ENCODE measurements at regions not wholly inside any gene's neighbourhood (a gene's known extent, or its start where the extent isn't known, plus 50 kb on each side); places are given as distances from the start of the nearest gene placed in this dataset.
"Not testable (repeated sequence)": the region's sequence is repeated elsewhere in the genome, so short reads cannot be mapped to it uniquely, and the experiment has no call there.

GRCh38 chr12:27868139-27868538 is 88.1 kb upstream of the MANSC4 start:
- Histone ChIP-seq H3K27ac (ENCODE audit: low read depth in 1 of 2, low read length in 2 of 2) (no peak overlapping the region), H3K4me3 (ENCODE audit: low read length in 2 of 2) (no peak overlapping the region), H3K4me1 (ENCODE audit: control insufficient read depth in 1 of 2, insufficient read depth in 2 of 2, low read length in 2 of 2) (no peaks in the 10 kb centered on the region), H3K27me3 (ENCODE audit: control insufficient read depth in 1 of 2, insufficient read depth in 2 of 2, low read length in 1 of 2) (no peaks in the 10 kb centered on the region), H3K36me3 (ENCODE audit: control insufficient read depth in 1 of 2, insufficient read depth in 2 of 2, low read length in 1 of 2) (no peaks in the 10 kb centered on the region), H3K9me3 (ENCODE audit: control insufficient read depth, low read length) (no peaks in the 10 kb centered on the region)
- WGBS, 2 donors, result 94 to 97% methylated on average over 1 of the region's 1 CpG
- intact Hi-C loops (cut with DNase I), result no loop called here
- ATAC-seq (ENCODE audit: low FRiP score), result no peak
- DNase-seq, result no peak

- Histone ChIP-seq H3K27me3 (ENCODE audit: control insufficient read depth in 1 of 2, insufficient read depth in 2 of 2, low read length in 1 of 2) (no peaks in the 10 kb centered on the region), H3K9me3 (ENCODE audit: control insufficient read depth, low read length) (no peaks in the 10 kb centered on the region), H3K4me1 (ENCODE audit: control insufficient read depth in 1 of 2, insufficient read depth in 2 of 2, low read length in 2 of 2) (no peaks in the 10 kb centered on the region), H3K4me3 (ENCODE audit: low read length in 2 of 2) (no peak overlapping the region), H3K36me3 (ENCODE audit: control insufficient read depth in 1 of 2, insufficient read depth in 2 of 2, low read length in 1 of 2) (no peaks in the 10 kb centered on the region), H3K27ac (ENCODE audit: low read depth in 1 of 2, low read length in 2 of 2) (no peak overlapping the region)
- ATAC-seq (ENCODE audit: low FRiP score) (no peak), DNase-seq (peak in 1 of 2 donors; percentile 47)
- intact Hi-C loops (cut with DNase I), result no loop called here
- WGBS, 2 donors, result 40 to 51% methylated on average over 11 of the region's 11 CpGs
Measured at GRCh38 chr12:27866373-27867101, 86.5 kb upstream of the MANSC4 start.

- no peaks in the 10 kb centered on the region for H3K36me3 ChIP-seq (ENCODE audit: control insufficient read depth in 1 of 2, insufficient read depth in 2 of 2, low read length in 1 of 2)
- no peak overlapping the region for H3K4me3 ChIP-seq (ENCODE audit: low read length in 2 of 2)
- WGBS, 2 donors, result 77 to 96% methylated on average over 3 of the region's 3 CpGs
- no peaks in the 10 kb centered on the region for H3K27me3 ChIP-seq (ENCODE audit: control insufficient read depth in 1 of 2, insufficient read depth in 2 of 2, low read length in 1 of 2)
- ATAC-seq (ENCODE audit: low FRiP score) (no peak), DNase-seq (no peak)
- H3K4me1 ChIP-seq (ENCODE audit: control insufficient read depth in 1 of 2, insufficient read depth in 2 of 2, low read length in 2 of 2), result peaks cover 0 to 2% of the 10 kb centered on the region in 2 donors
- no peaks in the 10 kb centered on the region for H3K9me3 ChIP-seq (ENCODE audit: control insufficient read depth, low read length)
- intact Hi-C loops (cut with DNase I), result no loop called here
- no peak overlapping the region for H3K27ac ChIP-seq (ENCODE audit: low read depth in 1 of 2, low read length in 2 of 2)
Measured at GRCh38 chr12:27865421-27865820, 85.4 kb upstream of the MANSC4 start.

- intact Hi-C loops (cut with DNase I), result no loop called here
- DNase-seq (no peak), ATAC-seq (ENCODE audit: low FRiP score) (no peak)
- WGBS, 2 donors, result 93 to 100% methylated on average over 2 of the region's 2 CpGs
- Histone ChIP-seq H3K9me3 (ENCODE audit: control insufficient read depth, low read length) (no peaks in the 10 kb centered on the region), H3K27me3 (ENCODE audit: control insufficient read depth in 1 of 2, insufficient read depth in 2 of 2, low read length in 1 of 2) (no peaks in the 10 kb centered on the region), H3K36me3 (ENCODE audit: control insufficient read depth in 1 of 2, insufficient read depth in 2 of 2, low read length in 1 of 2) (no peaks in the 10 kb centered on the region), H3K4me1 (ENCODE audit: control insufficient read depth in 1 of 2, insufficient read depth in 2 of 2, low read length in 2 of 2) (peaks cover 0 to 2% of the 10 kb centered on the region in 2 donors), H3K27ac (ENCODE audit: low read depth in 1 of 2, low read length in 2 of 2) (no peak overlapping the region), H3K4me3 (ENCODE audit: low read length in 2 of 2) (no peak overlapping the region)
Measured at GRCh38 chr12:27864521-27864920, 84.5 kb upstream of the MANSC4 start.

- ATAC-seq (ENCODE audit: low FRiP score) (no peak), DNase-seq (no peak)
- H3K27me3 ChIP-seq (ENCODE audit: control insufficient read depth in 1 of 2, insufficient read depth in 2 of 2, low read length in 1 of 2), result no peaks in the 10 kb centered on the region
- peaks cover 0 to 2% of the 10 kb centered on the region in 2 donors for H3K4me1 ChIP-seq (ENCODE audit: control insufficient read depth in 1 of 2, insufficient read depth in 2 of 2, low read length in 2 of 2)
- WGBS, 2 donors, result 96% methylated on average over 6 of the region's 6 CpGs
- H3K36me3 ChIP-seq (ENCODE audit: control insufficient read depth in 1 of 2, insufficient read depth in 2 of 2, low read length in 1 of 2), result no peaks in the 10 kb centered on the region
- intact Hi-C loops (cut with DNase I), result no loop called here
- H3K4me3 ChIP-seq (ENCODE audit: low read length in 2 of 2), result no peak overlapping the region
- H3K9me3 ChIP-seq (ENCODE audit: control insufficient read depth, low read length), result no peaks in the 10 kb centered on the region
- H3K27ac ChIP-seq (ENCODE audit: low read depth in 1 of 2, low read length in 2 of 2), result no peak overlapping the region
Measured at GRCh38 chr12:27863839-27864238, 83.8 kb upstream of the MANSC4 start.

- no peak for ATAC-seq (ENCODE audit: low FRiP score)
- no peak for DNase-seq
- Histone ChIP-seq H3K27me3 (ENCODE audit: control insufficient read depth in 1 of 2, insufficient read depth in 2 of 2, low read length in 1 of 2) (no peaks in the 10 kb centered on the region), H3K9me3 (ENCODE audit: control insufficient read depth, low read length) (no peaks in the 10 kb centered on the region), H3K27ac (ENCODE audit: low read depth in 1 of 2, low read length in 2 of 2) (no peak overlapping the region), H3K4me1 (ENCODE audit: control insufficient read depth in 1 of 2, insufficient read depth in 2 of 2, low read length in 2 of 2) (peaks cover 0 to 4% of the 10 kb centered on the region in 2 donors), H3K36me3 (ENCODE audit: control insufficient read depth in 1 of 2, insufficient read depth in 2 of 2, low read length in 1 of 2) (no peaks in the 10 kb centered on the region), H3K4me3 (ENCODE audit: low read length in 2 of 2) (no peak overlapping the region)
- intact Hi-C loops (cut with DNase I), result no loop called here
- WGBS, 2 donors, result 77 to 78% methylated on average over 8 of the region's 8 CpGs
Measured at GRCh38 chr12:27861428-27862167, 81.6 kb upstream of the MANSC4 start.

GRCh38 chr12:27859648-27860047 is 79.6 kb upstream of the MANSC4 start:
- Histone ChIP-seq H3K27me3 (ENCODE audit: control insufficient read depth in 1 of 2, insufficient read depth in 2 of 2, low read length in 1 of 2) (no peaks in the 10 kb centered on the region), H3K4me1 (ENCODE audit: control insufficient read depth in 1 of 2, insufficient read depth in 2 of 2, low read length in 2 of 2) (peaks cover 0 to 4% of the 10 kb centered on the region in 2 donors), H3K36me3 (ENCODE audit: control insufficient read depth in 1 of 2, insufficient read depth in 2 of 2, low read length in 1 of 2) (no peaks in the 10 kb centered on the region), H3K4me3 (ENCODE audit: low read length in 2 of 2) (no peak overlapping the region), H3K9me3 (ENCODE audit: control insufficient read depth, low read length) (no peaks in the 10 kb centered on the region), H3K27ac (ENCODE audit: low read depth in 1 of 2, low read length in 2 of 2) (no peak overlapping the region)
- no peak for ATAC-seq (ENCODE audit: low FRiP score)
- 93 to 95% methylated on average over 4 of the region's 4 CpGs for WGBS, 2 donors
- intact Hi-C loops (cut with DNase I), result no loop called here
- DNase-seq, result no peak

GRCh38 chr12:27857006-27857405 is 77.0 kb upstream of the MANSC4 start:
- DNase-seq; H3K4me1 ChIP-seq (ENCODE audit: control insufficient read depth in 1 of 2, insufficient read depth in 2 of 2, low read length in 2 of 2); H3K4me3 ChIP-seq (ENCODE audit: low read length in 2 of 2); H3K9me3 ChIP-seq (ENCODE audit: control insufficient read depth, low read length); H3K36me3 ChIP-seq (ENCODE audit: control insufficient read depth in 1 of 2, insufficient read depth in 2 of 2, low read length in 1 of 2); intact Hi-C loops (cut with DNase I); H3K27ac ChIP-seq (ENCODE audit: low read depth in 1 of 2, low read length in 2 of 2); H3K27me3 ChIP-seq (ENCODE audit: control insufficient read depth in 1 of 2, insufficient read depth in 2 of 2, low read length in 1 of 2); ATAC-seq (ENCODE audit: low FRiP score): not testable (repeated sequence)

GRCh38 chr12:27852742-27853141 is 72.7 kb upstream of the MANSC4 start:
- intact Hi-C loops (cut with DNase I), result no loop called here
- ATAC-seq (ENCODE audit: low FRiP score), result no peak
- no peak for DNase-seq
- Histone ChIP-seq H3K27me3 (ENCODE audit: control insufficient read depth in 1 of 2, insufficient read depth in 2 of 2, low read length in 1 of 2) (no peaks in the 10 kb centered on the region), H3K36me3 (ENCODE audit: control insufficient read depth in 1 of 2, insufficient read depth in 2 of 2, low read length in 1 of 2) (no peaks in the 10 kb centered on the region), H3K9me3 (ENCODE audit: control insufficient read depth, low read length) (peaks cover 1% of the 10 kb centered on the region), H3K4me3 (ENCODE audit: low read length in 2 of 2) (no peak overlapping the region), H3K4me1 (ENCODE audit: control insufficient read depth in 1 of 2, insufficient read depth in 2 of 2, low read length in 2 of 2) (no peaks in the 10 kb centered on the region), H3K27ac (ENCODE audit: low read depth in 1 of 2, low read length in 2 of 2) (no peak overlapping the region)
- WGBS, 2 donors, result 86 to 91% methylated on average over 3 of the region's 3 CpGs

Data from aorta (tissue), 5 donors.